Osteoblast (primary cell): ENCODE measurements at regions not wholly inside any gene's neighbourhood (a gene's known extent, or its start where the extent isn't known, plus 50 kb on each side); places are given as distances from the start of the nearest gene placed in this dataset.

ENCODE experiments used
- DNase-seq: peaks from one replicate; pipeline ENCODE4 v3.0.0; 2011; ENCODE audit warnings: low spot score, mixed read lengths; ENCODE audit not compliant: insufficient read length; ENCODE audit errors: missing footprints
- H2AFZ ChIP-seq: 2 replicates; pipeline ENCODE4 v1.6.0; 2011; ENCODE audit warnings: mild to moderate bottlenecking, low read length
- H3K27ac ChIP-seq: 2 replicates; pipeline ENCODE4 v1.5.1; 2011; ENCODE audit warnings: mild to moderate bottlenecking, low read depth, low read length, moderate library complexity
- H3K27me3 ChIP-seq: 2 replicates; pipeline ENCODE4 v1.6.0; 2012; ENCODE audit warnings: mild to moderate bottlenecking, control low read depth, inconsistent platforms, low read length, moderate library complexity; ENCODE audit not compliant: insufficient read depth
- H3K36me3 ChIP-seq: 2 replicates; pipeline ENCODE4 v1.5.1; 2011; ENCODE audit warnings: mild to moderate bottlenecking, low read length, control low read depth, moderate library complexity; ENCODE audit not compliant: insufficient read depth
- H3K4me1 ChIP-seq: 2 replicates; pipeline ENCODE4 v1.5.1; 2011; ENCODE audit warnings: mild to moderate bottlenecking, low read length, control low read depth, moderate library complexity; ENCODE audit not compliant: insufficient read depth
- H3K4me2 ChIP-seq: 2 replicates; pipeline ENCODE4 v1.6.0; 2011; ENCODE audit warnings: mild to moderate bottlenecking, low read length; ENCODE audit not compliant: insufficient read depth
- H3K4me3 ChIP-seq: fragments of 200-600 bp; sonication (generic); 3 replicates; pipeline ENCODE4 v1.5.1; 2012; ENCODE audit warnings: mild to moderate bottlenecking, low read length, inconsistent platforms; ENCODE audit not compliant: insufficient read depth
- H3K79me2 ChIP-seq: 2 replicates; pipeline ENCODE4 v1.6.0; 2012; ENCODE audit warnings: mild to moderate bottlenecking, low read length, control low read depth, inconsistent platforms; ENCODE audit not compliant: insufficient read depth
- H3K9me3 ChIP-seq: 2 replicates; pipeline ENCODE4 v1.5.1; 2011; ENCODE audit warnings: low read depth, low read length, control low read depth
- H4K20me1 ChIP-seq: 2 replicates; pipeline ENCODE4 v1.6.0; 2012; ENCODE audit warnings: mild to moderate bottlenecking, low read length, control low read depth; ENCODE audit not compliant: insufficient read depth
- TF ChIP-seq, protein P1 (sequence below): IDR thresholded peaks from 2 replicates; pipeline ENCODE4 v1.5.1; 2011; ENCODE audit warnings: mild to moderate bottlenecking, low read depth, low read length, moderate library complexity; ENCODE audit errors: extremely low read depth

DNA sequence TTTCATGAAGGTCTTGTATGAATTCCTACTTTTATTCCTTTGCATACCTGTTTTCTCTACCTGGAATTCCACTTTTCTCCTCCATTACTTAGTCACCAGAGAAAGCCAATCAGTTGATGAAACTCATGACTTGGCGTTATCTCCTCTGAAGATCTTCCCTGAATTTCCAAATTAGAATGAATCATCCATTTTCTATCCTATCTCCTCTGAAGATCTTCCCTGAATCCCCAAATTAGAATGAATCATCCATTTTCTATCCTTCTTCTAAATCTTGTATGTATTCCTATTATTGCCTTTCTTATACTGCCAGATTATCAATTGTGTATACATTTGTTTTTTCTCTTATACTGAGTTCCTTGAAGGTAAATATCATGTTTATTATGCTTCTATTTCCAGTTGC lies 440.4 kb downstream of the CCDC85A start:
- Histone ChIP-seq H3K4me1 (no peaks in the 10 kb centered on the region), H3K4me3 (no peak overlapping the region), H3K4me2 (no peak overlapping the region), H3K36me3 (no peaks in the 10 kb centered on the region), H3K27me3 (no peaks in the 10 kb centered on the region), H3K79me2 (no peaks in the 10 kb centered on the region), H2AFZ (no peak overlapping the region), H3K27ac (no peak overlapping the region), H3K9me3 (no peaks in the 10 kb centered on the region), H4K20me1 (no peaks in the 10 kb centered on the region)
- DNase-seq, result no peak
- TF ChIP-seq, protein P1, sequence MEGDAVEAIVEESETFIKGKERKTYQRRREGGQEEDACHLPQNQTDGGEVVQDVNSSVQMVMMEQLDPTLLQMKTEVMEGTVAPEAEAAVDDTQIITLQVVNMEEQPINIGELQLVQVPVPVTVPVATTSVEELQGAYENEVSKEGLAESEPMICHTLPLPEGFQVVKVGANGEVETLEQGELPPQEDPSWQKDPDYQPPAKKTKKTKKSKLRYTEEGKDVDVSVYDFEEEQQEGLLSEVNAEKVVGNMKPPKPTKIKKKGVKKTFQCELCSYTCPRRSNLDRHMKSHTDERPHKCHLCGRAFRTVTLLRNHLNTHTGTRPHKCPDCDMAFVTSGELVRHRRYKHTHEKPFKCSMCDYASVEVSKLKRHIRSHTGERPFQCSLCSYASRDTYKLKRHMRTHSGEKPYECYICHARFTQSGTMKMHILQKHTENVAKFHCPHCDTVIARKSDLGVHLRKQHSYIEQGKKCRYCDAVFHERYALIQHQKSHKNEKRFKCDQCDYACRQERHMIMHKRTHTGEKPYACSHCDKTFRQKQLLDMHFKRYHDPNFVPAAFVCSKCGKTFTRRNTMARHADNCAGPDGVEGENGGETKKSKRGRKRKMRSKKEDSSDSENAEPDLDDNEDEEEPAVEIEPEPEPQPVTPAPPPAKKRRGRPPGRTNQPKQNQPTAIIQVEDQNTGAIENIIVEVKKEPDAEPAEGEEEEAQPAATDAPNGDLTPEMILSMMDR, result no peak

DNA sequence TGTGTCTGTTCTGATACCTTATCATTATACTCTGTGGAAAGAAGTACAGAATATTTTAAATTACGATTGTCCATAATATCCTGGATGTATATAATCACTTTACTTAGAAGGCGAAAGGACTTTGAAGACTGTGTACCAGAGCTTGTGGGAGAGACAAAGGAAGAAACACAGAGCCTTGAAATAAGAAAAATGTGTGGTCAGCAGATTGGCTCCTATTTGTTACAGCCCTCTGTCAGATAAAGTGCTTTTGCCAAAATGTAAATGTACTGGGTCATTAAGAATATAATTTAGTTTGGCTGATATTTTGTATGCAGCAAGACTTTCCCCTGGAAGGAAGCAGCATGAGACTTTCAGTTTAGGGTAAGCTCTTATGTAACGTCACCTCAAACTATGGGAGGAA lies 443.1 kb downstream of the CCDC85A start:
- H3K4me3 ChIP-seq, result no peak overlapping the region
- DNase-seq, result no peak
- no peaks in the 10 kb centered on the region for H4K20me1 ChIP-seq
- no peaks in the 10 kb centered on the region for H3K36me3 ChIP-seq
- H3K27ac ChIP-seq, result no peak overlapping the region
- no peak overlapping the region for H2AFZ ChIP-seq
- no peaks in the 10 kb centered on the region for H3K27me3 ChIP-seq
- TF ChIP-seq, protein P1, result no peak
- no peak overlapping the region for H3K4me2 ChIP-seq
- no peaks in the 10 kb centered on the region for H3K4me1 ChIP-seq
- H3K79me2 ChIP-seq, result no peaks in the 10 kb centered on the region
- no peaks in the 10 kb centered on the region for H3K9me3 ChIP-seq

DNA sequence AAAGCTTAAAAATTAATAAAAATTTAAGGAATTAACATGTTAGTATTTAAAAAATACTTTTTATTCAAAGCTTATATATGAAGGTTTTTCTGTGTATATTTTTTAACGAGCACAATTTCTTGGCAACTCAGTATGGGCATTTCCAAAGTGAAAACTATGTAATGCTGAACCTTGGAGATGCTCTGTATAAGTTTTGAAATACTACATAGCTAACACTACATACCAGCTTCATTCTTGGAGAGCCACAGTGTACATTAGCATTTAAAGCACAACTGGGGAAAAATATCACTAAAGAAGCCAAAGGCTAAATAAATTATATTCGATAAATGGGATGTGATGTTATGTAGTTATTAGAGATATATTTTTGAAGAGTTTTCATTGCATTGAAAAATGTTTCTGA lies 446.5 kb downstream of the CCDC85A start:
- Histone ChIP-seq H3K9me3 (no peaks in the 10 kb centered on the region), H2AFZ (no peak overlapping the region), H4K20me1 (no peaks in the 10 kb centered on the region), H3K4me3 (no peak overlapping the region), H3K36me3 (no peaks in the 10 kb centered on the region), H3K27me3 (no peaks in the 10 kb centered on the region), H3K79me2 (no peaks in the 10 kb centered on the region), H3K4me1 (no peaks in the 10 kb centered on the region), H3K27ac (no peak overlapping the region), H3K4me2 (no peak overlapping the region)
- TF ChIP-seq, protein P1, result no peak
- no peak for DNase-seq

DNA sequence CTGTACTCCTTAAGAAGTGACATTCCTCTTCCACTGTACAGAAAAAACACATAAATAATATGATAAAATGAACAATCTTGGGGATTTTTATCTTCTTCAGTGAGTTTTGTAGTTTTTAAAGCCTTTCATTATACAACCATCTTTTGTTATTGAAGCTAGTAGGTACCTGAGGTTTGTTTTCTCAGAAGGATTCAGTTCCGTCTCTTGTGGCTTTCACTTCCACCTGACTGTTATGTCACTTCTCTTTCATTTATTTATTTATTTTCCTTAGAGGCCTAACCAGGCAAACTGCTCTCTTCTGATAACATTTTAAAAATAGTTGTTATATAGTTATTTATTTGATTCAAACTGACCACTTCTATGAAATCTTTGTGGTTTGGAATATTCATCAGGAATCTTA lies 464.2 kb downstream of the CCDC85A start:
- Histone ChIP-seq H3K27ac (no peak overlapping the region), H3K4me3 (no peak overlapping the region), H3K79me2 (no peaks in the 10 kb centered on the region), H3K27me3 (no peaks in the 10 kb centered on the region), H3K4me1 (no peaks in the 10 kb centered on the region), H3K4me2 (no peak overlapping the region), H3K36me3 (no peaks in the 10 kb centered on the region), H4K20me1 (no peaks in the 10 kb centered on the region), H3K9me3 (no peaks in the 10 kb centered on the region), H2AFZ (no peak overlapping the region)
- TF ChIP-seq, protein P1, result no peak
- DNase-seq, result no peak
